IPS-20b (cell line): ENCODE measurements at regions not wholly inside any gene's neighbourhood (a gene's known extent, or its start where the extent isn't known, plus 50 kb on each side); places are given as distances from the start of the nearest gene placed in this dataset.
"Not testable (repeated sequence)": the region's sequence is repeated elsewhere in the genome, so short reads cannot be mapped to it uniquely, and the experiment has no call there.

ENCODE experiments used
- H3K27ac ChIP-seq: one replicate; pipeline ENCODE4 v1.5.1; 2013; ENCODE audit warnings: low read length
- H3K27me3 ChIP-seq: 2 replicates; pipeline ENCODE4 v1.6.1; 2013; ENCODE audit warnings: mild to moderate bottlenecking, low read length, inconsistent platforms; ENCODE audit not compliant: insufficient read depth
- H3K36me3 ChIP-seq: 2 replicates; pipeline ENCODE4 v1.6.1; 2013; ENCODE audit warnings: low read depth, mild to moderate bottlenecking, inconsistent platforms, low read length, moderate library complexity; ENCODE audit not compliant: insufficient read depth
- H3K4me1 ChIP-seq: 2 replicates; pipeline ENCODE4 v1.6.1; 2013; ENCODE audit warnings: mild to moderate bottlenecking, control low read depth, inconsistent platforms, low read length, moderate library complexity; ENCODE audit not compliant: insufficient read depth
- H3K4me3 ChIP-seq: 2 replicates; pipeline ENCODE4 v1.5.1; 2013; ENCODE audit warnings: mild to moderate bottlenecking, low read length, inconsistent platforms
- H3K9ac ChIP-seq: 2 replicates; pipeline ENCODE4 v1.6.1; 2013; ENCODE audit warnings: low read depth, mild to moderate bottlenecking, inconsistent platforms, low read length, moderate library complexity
- H3K9me3 ChIP-seq: 2 replicates; pipeline ENCODE4 v1.6.1; 2013; ENCODE audit warnings: mild to moderate bottlenecking, low read depth, low read length, inconsistent platforms; ENCODE audit not compliant: insufficient read depth

- Histone ChIP-seq H3K4me3 (no peak overlapping the region), H3K27me3 (no peaks in the 10 kb centered on the region), H3K36me3 (no peaks in the 10 kb centered on the region), H3K27ac (no peak overlapping the region), H3K4me1 (no peaks in the 10 kb centered on the region), H3K9ac (no peak overlapping the region), H3K9me3 (no peaks in the 10 kb centered on the region)
Measured at GRCh38 chr20:12575352-12576095, 433.2 kb upstream of the SPTLC3 start.

DNA sequence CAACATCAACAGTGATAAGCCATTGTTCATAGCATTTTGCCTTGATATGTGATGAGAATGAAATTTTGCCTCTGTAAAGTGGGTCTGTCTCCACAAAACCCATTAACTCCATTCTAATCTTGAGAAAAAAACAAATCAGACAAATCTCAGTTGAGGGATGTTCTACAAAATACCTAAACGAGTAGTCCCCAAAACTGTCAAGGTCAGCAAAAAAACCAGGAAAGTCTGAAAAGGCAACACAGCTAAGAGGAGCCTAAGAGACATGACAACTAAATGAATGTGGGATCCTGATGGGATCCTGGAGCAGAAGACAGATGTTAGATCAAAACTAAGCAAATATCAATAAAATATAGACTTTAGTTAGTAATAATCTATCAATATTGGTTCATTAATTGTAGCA lies 431.6 kb upstream of the SPTLC3 start:
- Histone ChIP-seq H3K27ac (no peak overlapping the region), H3K27me3 (no peaks in the 10 kb centered on the region), H3K4me3 (no peak overlapping the region), H3K9me3 (no peaks in the 10 kb centered on the region), H3K9ac (no peak overlapping the region), H3K36me3 (no peaks in the 10 kb centered on the region), H3K4me1 (no peaks in the 10 kb centered on the region)

GRCh38 chr20:12581644-12582289 lies 427.0 kb upstream of the SPTLC3 start:
- Histone ChIP-seq H3K9me3 (no peaks in the 10 kb centered on the region), H3K27me3 (no peaks in the 10 kb centered on the region), H3K36me3 (no peaks in the 10 kb centered on the region), H3K9ac (no peak overlapping the region), H3K27ac (no peak overlapping the region), H3K4me1 (no peaks in the 10 kb centered on the region), H3K4me3 (no peak overlapping the region)

DNA sequence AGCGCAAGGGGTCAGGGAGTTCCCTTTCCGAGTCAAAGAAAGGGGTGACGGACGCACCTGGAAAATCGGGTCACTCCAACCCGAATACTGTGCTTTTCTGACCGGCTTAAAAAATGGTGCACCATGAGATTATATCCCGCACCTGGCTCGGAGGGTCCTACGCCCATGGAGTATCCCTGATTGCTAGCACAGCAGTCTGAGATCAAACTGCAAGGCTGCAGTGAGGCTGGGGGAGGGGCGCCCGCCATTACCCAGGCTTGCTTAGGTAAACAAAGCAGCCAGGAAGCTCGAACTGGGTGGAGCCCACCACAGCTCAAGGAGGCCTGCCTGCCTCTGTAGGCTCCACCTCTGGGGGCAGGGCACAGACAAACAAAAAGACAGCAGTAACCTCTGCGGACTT lies 426.1 kb upstream of the SPTLC3 start:
- not testable (repeated sequence) for H3K27ac ChIP-seq, H3K36me3 ChIP-seq, H3K4me1 ChIP-seq, H3K4me3 ChIP-seq, H3K27me3 ChIP-seq, H3K9me3 ChIP-seq, H3K9ac ChIP-seq

DNA sequence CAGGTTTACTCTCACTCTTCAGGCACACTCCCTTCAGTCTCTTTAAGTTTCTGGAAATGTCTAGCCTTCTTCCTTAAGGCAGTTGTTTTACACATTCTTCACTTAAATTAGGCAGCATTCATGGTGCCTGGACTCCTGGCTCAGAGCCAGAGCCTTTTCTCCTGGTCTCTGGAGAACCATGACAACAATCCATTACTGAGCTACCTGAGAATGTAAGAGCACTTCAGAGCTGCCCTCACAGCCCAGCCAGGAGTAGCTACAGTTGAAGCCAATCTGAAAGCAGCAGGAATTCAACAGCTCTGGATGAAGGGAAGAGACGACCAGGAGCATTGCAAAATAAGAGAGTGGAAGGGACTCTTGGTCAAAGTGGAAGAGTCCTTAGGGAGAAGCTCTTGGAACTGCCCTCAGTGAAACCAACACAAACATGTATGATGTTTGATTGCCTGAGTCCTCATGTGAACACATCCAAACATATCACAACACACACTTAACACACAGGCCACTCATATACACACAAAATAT lies 416.8 kb upstream of the SPTLC3 start:
- no peak overlapping the region for H3K9ac ChIP-seq
- no peak overlapping the region for H3K27ac ChIP-seq
- H3K36me3 ChIP-seq = no peaks in the 10 kb centered on the region
- peaks cover 10% of the 10 kb centered on the region; the same call in 1 of the 2 replicates for H3K4me1 ChIP-seq
- no peak overlapping the region for H3K4me3 ChIP-seq
- H3K27me3 ChIP-seq = no peaks in the 10 kb centered on the region
- no peaks in the 10 kb centered on the region for H3K9me3 ChIP-seq

DNA sequence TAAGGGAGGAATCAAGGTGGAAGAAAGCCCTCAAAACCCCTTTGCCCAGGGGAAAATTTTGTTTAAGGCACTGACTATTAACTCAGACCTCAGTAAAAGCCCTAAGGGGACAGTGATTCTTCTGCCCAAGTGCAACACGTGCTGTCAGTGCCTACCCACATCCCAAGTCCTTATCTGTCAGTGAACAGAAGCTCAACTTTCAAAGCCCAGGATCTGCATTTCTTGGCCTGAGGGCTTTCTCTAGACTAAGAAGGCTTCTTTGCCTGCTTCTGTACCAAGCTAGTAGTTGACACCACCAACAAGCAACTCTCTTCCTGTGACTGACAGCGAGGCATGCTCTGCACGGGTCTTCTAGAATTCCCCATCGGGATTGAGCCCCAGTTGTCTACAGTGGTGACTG lies 416.0 kb upstream of the SPTLC3 start:
- no peaks in the 10 kb centered on the region for H3K36me3 ChIP-seq

GRCh38 chr20:12593342-12593873 lies 415.4 kb upstream of the SPTLC3 start:
- Histone ChIP-seq H3K36me3 (no peaks in the 10 kb centered on the region), H3K9ac (no peak overlapping the region), H3K9me3 (no peaks in the 10 kb centered on the region), H3K27ac (no peak overlapping the region), H3K4me3 (no peak overlapping the region), H3K27me3 (no peaks in the 10 kb centered on the region), H3K4me1 (peaks cover 16% of the 10 kb centered on the region; the same call in 1 of the 2 replicates)

More for the DNA sequence above, 416.0 kb upstream of the SPTLC3 start:
- Histone ChIP-seq H3K4me3 (no peak overlapping the region), H3K9me3 (no peaks in the 10 kb centered on the region), H3K9ac (no peak overlapping the region), H3K4me1 (peaks cover 16% of the 10 kb centered on the region; the same call in 1 of the 2 replicates), H3K27me3 (no peaks in the 10 kb centered on the region), H3K27ac (no peak overlapping the region)

DNA sequence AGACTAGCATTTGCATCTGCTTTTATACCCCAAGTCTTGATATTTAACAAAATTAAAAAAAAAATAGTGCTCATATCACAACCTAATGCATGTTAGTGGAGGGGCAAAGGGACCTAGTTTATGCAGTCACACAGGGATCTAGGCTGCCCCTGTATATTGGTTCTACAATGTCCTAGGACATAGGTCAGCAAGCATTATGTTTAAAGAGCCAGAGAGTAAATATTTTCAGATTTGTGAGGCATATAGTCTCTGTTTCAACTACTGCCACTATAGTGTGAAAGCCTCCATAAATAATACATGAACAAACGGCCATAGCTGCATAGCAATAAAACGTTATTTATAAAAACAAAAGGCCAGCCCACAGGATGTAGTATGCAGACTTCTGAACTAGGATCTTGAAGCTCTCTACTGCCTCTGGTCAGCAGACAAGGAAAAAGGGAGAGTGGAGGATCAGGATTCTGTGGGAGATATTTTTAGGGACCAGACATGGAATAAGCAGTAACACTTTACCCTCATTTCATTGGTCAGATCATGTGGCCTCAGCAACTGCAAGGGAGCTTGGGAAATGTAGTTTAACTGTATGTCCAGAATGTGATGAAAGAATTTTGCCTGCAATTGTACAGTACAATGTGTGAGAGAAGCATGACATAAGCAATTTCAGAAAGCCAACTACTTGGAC lies 414.2 kb upstream of the SPTLC3 start:
- Histone ChIP-seq H3K4me3 (no peak overlapping the region), H3K27ac (no peak overlapping the region), H3K9ac (no peak overlapping the region), H3K9me3 (no peaks in the 10 kb centered on the region), H3K27me3 (no peaks in the 10 kb centered on the region), H3K4me1 (peaks cover 18% of the 10 kb centered on the region; the same call in 1 of the 2 replicates), H3K36me3 (no peaks in the 10 kb centered on the region)

DNA sequence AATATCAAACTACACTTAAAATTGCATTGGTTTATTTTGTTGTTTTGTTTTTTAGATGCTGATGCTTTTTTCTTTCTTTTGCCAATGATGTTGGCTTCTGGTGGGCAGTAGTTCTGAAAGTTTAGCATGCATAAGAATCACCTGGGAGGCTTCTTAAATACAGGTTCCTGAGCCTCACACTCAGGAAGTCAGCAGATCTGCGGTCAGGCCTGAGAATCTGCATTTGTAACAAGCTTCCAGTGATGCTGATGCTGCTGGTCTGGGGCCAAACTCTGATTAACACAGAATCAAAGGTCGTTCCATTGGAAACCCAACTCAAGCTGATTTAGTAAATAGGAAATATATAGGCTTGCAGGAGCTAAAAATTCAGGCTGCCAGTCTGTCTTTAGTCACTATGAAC lies 412.9 kb upstream of the SPTLC3 start:
- Histone ChIP-seq H3K36me3 (no peaks in the 10 kb centered on the region), H3K4me1 (peaks cover 18% of the 10 kb centered on the region; the same call in 1 of the 2 replicates), H3K9me3 (no peaks in the 10 kb centered on the region), H3K27ac (no peak overlapping the region), H3K27me3 (no peaks in the 10 kb centered on the region), H3K4me3 (no peak overlapping the region), H3K9ac (no peak overlapping the region)

GRCh38 chr20:12596863-12597262 lies 411.9 kb upstream of the SPTLC3 start:
- Histone ChIP-seq H3K36me3 (no peaks in the 10 kb centered on the region), H3K27ac (no peak overlapping the region)

GRCh38 chr20:12597551-12597950 lies 411.2 kb upstream of the SPTLC3 start:
- 0 out of 2 replicates have a peak, but pooled peaks cover 12% of the 10 kb centered on the region for H3K4me1 ChIP-seq
- H3K27ac ChIP-seq = no peak overlapping the region
- H3K9ac ChIP-seq = no peak overlapping the region

More at GRCh38 chr20:12596863-12597262, 411.9 kb upstream of the SPTLC3 start:
- Histone ChIP-seq H3K9me3 (no peaks in the 10 kb centered on the region), H3K9ac (no peak overlapping the region), H3K4me1 (0 out of 2 replicates have a peak, but pooled peaks cover 12% of the 10 kb centered on the region), H3K27me3 (no peaks in the 10 kb centered on the region), H3K4me3 (no peak overlapping the region)

More at GRCh38 chr20:12597551-12597950, 411.2 kb upstream of the SPTLC3 start:
- no peaks in the 10 kb centered on the region for H3K36me3 ChIP-seq
- no peaks in the 10 kb centered on the region for H3K27me3 ChIP-seq
- H3K9me3 ChIP-seq = no peaks in the 10 kb centered on the region
- H3K4me3 ChIP-seq = no peak overlapping the region
